Stomach (tissue), 8 donors: ENCODE measurements at regions not wholly inside any gene's neighbourhood (a gene's known extent, or its start where the extent isn't known, plus 50 kb on each side); places are given as distances from the start of the nearest gene placed in this dataset.
A peak's percentile ranks its signal among the peaks of the same experiment; 100 is the strongest.
"Not testable (repeated sequence)": the region's sequence is repeated elsewhere in the genome, so short reads cannot be mapped to it uniquely, and the experiment has no call there.

Experiments used
- DNase-seq, 2 donors: peaks; one replicate each; pipeline versions ENCODE4 v3.0.0 to v3.0.0-alpha.2; 2013 to 2019
- H3K27ac ChIP-seq, 5 donors: fragments of 200-600 bp in 4 of 5; sonication (generic) in 4 of 5; one replicate each; pipeline ENCODE4 v1.5.1; 2013 to 2019; ENCODE audit warnings: mild to moderate bottlenecking in 1 of 5, moderate library complexity in 1 of 5
- H3K27me3 ChIP-seq, 3 donors: fragments of 200-600 bp; sonication (generic); one replicate each; pipeline ENCODE4 v1.5.1; 2017 to 2019; ENCODE audit warnings: mixed run types in 1 of 3
- H3K36me3 ChIP-seq, 4 donors: fragments of 200-600 bp; sonication (generic); 1 replicate in 3 of 4; 2 replicates in 1 of 4; pipeline ENCODE4 v1.5.1; 2016 to 2019
- H3K4me1 ChIP-seq, 4 donors: fragments of 200-600 bp; sonication (generic); one replicate each; pipeline ENCODE4 v1.5.1; 2016 to 2019
- H3K4me3 ChIP-seq, 4 donors: fragments of 200-600 bp; sonication (generic) in 3 of 4; one replicate each; pipeline ENCODE4 v1.5.1; 2016 to 2019; ENCODE audit warnings: mild to moderate bottlenecking in 1 of 4
- H3K9me3 ChIP-seq, 4 donors: fragments of 200-600 bp; sonication (generic); one replicate each; pipeline ENCODE4 v1.5.1; 2016 to 2019
- CTCF ChIP-seq, 7 experiments: fragments of 450-650 bp in 4 of 7; fragments of 200-600 bp in 3 of 7; sonication (generic) in 3 of 7; IDR thresholded peaks; one replicate each; pipeline ENCODE4 v1.5.1; 2016 to 2019; ENCODE audit warnings: antibody characterized with exemption in 7 of 7, control low read depth in 2 of 7, mild to moderate bottlenecking in 1 of 7
- EP300 ChIP-seq: sonication (generic); formaldehyde crosslinking; IDR thresholded peaks from one replicate; pipeline ENCODE4 v1.6.1; 2017; ENCODE audit warnings: antibody characterized with exemption
- POLR2A ChIP-seq, 4 donors: fragments of 450-650 bp; IDR thresholded peaks; one replicate each; pipeline ENCODE4 v1.6.1; 2016; ENCODE audit warnings: antibody characterized with exemption in 4 of 4, control low read depth in 2 of 4, mild to moderate bottlenecking in 1 of 4, moderate library complexity in 1 of 4
- POLR2AphosphoS5 ChIP-seq, 3 donors: sonication (generic); formaldehyde crosslinking; IDR thresholded peaks; one replicate each; pipeline ENCODE4 v1.6.1; 2016; ENCODE audit warnings: antibody characterized with exemption in 3 of 3
- WGBS, 5 donors: extraction: QIAGEN DNeasy Blood & Tissue Kit in 3 of 5; methylation state at CpG; one replicate each; pipeline versions ENCODE4 v1.1.5 to v1.1.7; 2013 to 2018; 5-methylcytosine and 5-hydroxymethylcytosine counted together
- intact Hi-C: fragments of 100-400 bp; cut with DNase I; formaldehyde crosslinking; loops from one replicate; pipeline ENCODE4 v1.15.1; 2023; ENCODE audit warnings: low total_unique reads
- donor health status: healthy with polysubstance abuse.
- donor health status: Bipolar disorder and iron deficiency.
- donor health status: healthy.

GRCh38 chr1:68723791-68724190, 226.9 kb upstream of the DEPDC1 start:
- H3K4me3 ChIP-seq: no peak overlapping the region
- no peak overlapping the region for H3K27ac ChIP-seq
- intact Hi-C loops: no loop called here
- WGBS, 5 donors: 84 to 100% (median 90%) methylated on average over 1 of the region's 1 CpG
- no peak for DNase-seq
- no peak for TF ChIP-seq EP300
- TF ChIP-seq POLR2A (IDR thresholded peaks at IDR 0.05): no peak
- no peak for TF ChIP-seq POLR2AphosphoS5 (IDR thresholded peaks at IDR 0.05)
- no peak for TF ChIP-seq CTCF (IDR thresholded peaks at IDR 0.05)
- no peaks in the 10 kb centered on the region for H3K27me3 ChIP-seq
- peaks cover 0 to 11% (median 0%) of the 10 kb centered on the region in 4 donors for H3K4me1 ChIP-seq
- no peaks in the 10 kb centered on the region for H3K9me3 ChIP-seq
- no peaks in the 10 kb centered on the region for H3K36me3 ChIP-seq

- H3K9me3 ChIP-seq: no peaks in the 10 kb centered on the region
- no peak for TF ChIP-seq CTCF (IDR thresholded peaks at IDR 0.05)
- H3K27me3 ChIP-seq: no peaks in the 10 kb centered on the region
- no peak overlapping the region for H3K27ac ChIP-seq
- DNase-seq: peak in 1 of 2 donors; percentile 75
- no peak overlapping the region for H3K4me3 ChIP-seq
- WGBS, 5 donors: 19 to 44% (median 38%) methylated on average over 2 of the region's 2 CpGs
- no peaks in the 10 kb centered on the region for H3K36me3 ChIP-seq
- peaks cover 0 to 11% (median 0%) of the 10 kb centered on the region in 4 donors for H3K4me1 ChIP-seq
- intact Hi-C loops: no loop called here
Observed at GRCh38 chr1:68725001-68725752, 228.3 kb upstream of the DEPDC1 start.

- H3K9me3 ChIP-seq, H3K27ac ChIP-seq, intact Hi-C loops, H3K4me1 ChIP-seq, H3K4me3 ChIP-seq, H3K36me3 ChIP-seq, DNase-seq, H3K27me3 ChIP-seq: not testable (repeated sequence)
- 65 to 82% (median 77%) methylated on average over 4 to 14 of the region's 19 CpGs for WGBS, 5 donors
Observed at GRCh38 chr1:68739486-68739885, 242.6 kb upstream of the DEPDC1 start.

GRCh38 chr1:68745011-68745410, 248.1 kb upstream of the DEPDC1 start:
- H3K36me3 ChIP-seq: no peaks in the 10 kb centered on the region
- TF ChIP-seq POLR2AphosphoS5 (IDR thresholded peaks at IDR 0.05) (no peak), EP300 (no peak), CTCF (IDR thresholded peaks at IDR 0.05) (no peak), POLR2A (IDR thresholded peaks at IDR 0.05) (no peak)
- H3K4me3 ChIP-seq: no peak overlapping the region
- intact Hi-C loops: no loop called here
- WGBS, 5 donors: 33 to 62% (median 50%) methylated on average over 2 of the region's 2 CpGs
- peak overlapping the region in 1 of 5 donors; percentile 58 for H3K27ac ChIP-seq
- H3K27me3 ChIP-seq: no peaks in the 10 kb centered on the region
- H3K4me1 ChIP-seq: peaks cover 0 to 9% (median 0%) of the 10 kb centered on the region in 4 donors
- H3K9me3 ChIP-seq: peaks cover 0 to 10% (median 7%) of the 10 kb centered on the region in 4 donors
- DNase-seq: peak in 1 of 2 donors; percentile 21

GRCh38 chr1:68745451-68745850, 248.6 kb upstream of the DEPDC1 start:
- DNase-seq: no peak
- peak overlapping the region in 1 of 5 donors; percentile 58 for H3K27ac ChIP-seq
- WGBS, 5 donors: 14 to 49% (median 29%) methylated on average over 1 of the region's 1 CpG
- no peaks in the 10 kb centered on the region for H3K36me3 ChIP-seq
- peaks cover 0 to 10% (median 7%) of the 10 kb centered on the region in 4 donors for H3K9me3 ChIP-seq
- TF ChIP-seq CTCF (IDR thresholded peaks at IDR 0.05) (no peak), EP300 (no peak), POLR2AphosphoS5 (IDR thresholded peaks at IDR 0.05) (no peak), POLR2A (IDR thresholded peaks at IDR 0.05) (no peak)
- H3K27me3 ChIP-seq: no peaks in the 10 kb centered on the region
- intact Hi-C loops: no loop called here
- peaks cover 0 to 9% (median 0%) of the 10 kb centered on the region in 4 donors for H3K4me1 ChIP-seq
- H3K4me3 ChIP-seq: no peak overlapping the region
